ENCODE measurements at regions not wholly inside any gene's neighbourhood (a gene's known extent, or its start where the extent isn't known, plus 50 kb on each side); places are given as distances from the start of the nearest gene placed in this dataset.

DNA sequence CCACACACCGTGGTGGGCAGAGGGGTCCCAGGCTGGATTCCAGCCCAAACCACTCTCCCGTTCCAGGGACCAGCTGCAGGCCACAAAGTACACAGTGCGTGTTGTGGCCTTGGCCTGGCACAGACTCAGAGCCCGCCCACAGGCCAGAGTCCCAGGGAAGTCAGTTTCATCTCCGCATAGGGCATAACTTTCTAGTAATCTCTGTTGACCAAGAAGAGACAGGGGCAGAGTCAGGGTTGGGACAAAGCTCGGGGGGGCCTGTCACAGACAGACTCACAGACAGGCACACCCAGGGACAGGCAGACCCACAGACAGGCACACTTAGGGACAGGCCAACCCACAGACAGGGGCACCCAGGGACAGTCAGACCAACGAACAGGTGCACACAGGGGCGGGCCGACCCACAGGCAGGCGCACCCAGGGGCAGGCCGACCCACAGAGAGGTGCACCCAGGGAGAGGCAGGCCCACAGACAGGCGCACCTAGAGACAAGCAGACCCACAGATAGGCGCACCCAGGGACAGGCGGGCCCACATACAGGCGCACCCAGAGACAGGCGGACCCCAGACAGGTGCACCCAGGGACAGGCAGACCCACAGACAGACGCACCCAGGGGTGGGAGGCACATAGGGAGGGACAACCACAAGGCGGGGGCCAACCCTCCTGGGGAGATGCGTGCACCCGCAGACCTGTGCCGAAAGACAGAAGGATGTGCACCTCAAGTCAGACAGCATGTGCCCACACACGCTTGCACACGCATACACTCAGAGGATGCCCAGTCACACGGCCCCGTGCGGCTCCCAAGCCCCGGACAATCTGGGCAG, 323.3 kb upstream of the RTL1 start:
- no peaks in the 10 kb centered on the region for H3K79me2 ChIP-seq (ENCODE audit: control insufficient read depth, insufficient read depth, low read length, unreplicated experiment)
- H3K4me3 ChIP-seq (ENCODE audit: low read depth, low read length) = no peak overlapping the region
- no peaks in the 10 kb centered on the region for H3K27me3 ChIP-seq (ENCODE audit: insufficient read depth, low read length)
- H2AFZ ChIP-seq (ENCODE audit: low read length, unreplicated experiment) = no peak overlapping the region
- H3K27ac ChIP-seq (ENCODE audit: low read depth, low read length) = no peak overlapping the region
- no peaks in the 10 kb centered on the region for H3K36me3 ChIP-seq (ENCODE audit: insufficient read depth, low read length)
- no peaks in the 10 kb centered on the region for H3K4me1 ChIP-seq (ENCODE audit: control insufficient read depth, insufficient read depth, low read length, unreplicated experiment)

DNA sequence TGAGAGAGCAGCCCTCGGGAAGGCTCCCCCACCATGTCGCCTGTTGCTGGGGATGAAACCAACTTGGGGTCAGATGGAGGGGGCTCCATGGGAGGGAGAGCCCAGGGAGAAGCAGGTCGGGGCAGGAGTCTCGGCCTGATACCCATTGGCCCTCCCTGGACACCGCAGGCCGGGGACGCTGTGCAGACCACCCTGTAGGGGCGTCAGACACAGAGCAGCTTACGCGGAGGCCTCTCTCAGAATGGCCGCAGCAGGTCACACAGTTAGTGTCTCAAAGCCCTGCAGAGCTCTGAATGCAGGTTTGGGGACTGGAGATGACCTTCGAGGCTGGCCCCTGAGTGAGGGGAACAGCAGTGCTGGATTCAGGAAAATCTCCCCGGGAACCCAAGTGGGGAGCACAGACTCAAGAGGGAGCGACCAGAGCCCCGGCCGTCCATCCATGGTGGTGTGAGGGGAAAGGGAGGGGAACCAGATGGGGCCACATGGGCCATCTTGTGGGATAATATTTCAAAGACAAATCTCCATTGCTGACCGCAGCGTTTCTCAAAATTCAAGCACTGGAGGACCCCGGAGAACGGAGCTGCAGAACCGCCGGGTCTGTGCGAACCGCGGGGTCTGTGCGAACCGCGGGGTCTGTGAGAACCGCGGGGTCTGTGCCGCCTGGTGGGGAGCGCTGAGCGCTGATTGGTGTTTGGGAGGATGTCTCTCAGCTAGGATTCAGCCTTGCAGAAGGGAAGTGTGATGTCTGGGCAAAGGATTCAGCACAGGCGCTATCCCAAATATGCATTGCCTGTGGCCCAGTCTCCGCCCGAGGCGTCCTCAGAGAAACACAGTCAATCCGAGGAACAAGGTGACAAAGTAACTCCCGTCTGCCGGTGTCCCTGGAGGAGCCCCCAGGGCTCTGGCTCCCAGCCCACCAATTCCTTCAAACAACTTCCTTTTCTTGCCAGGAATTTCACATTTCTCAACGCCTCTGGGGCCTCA, 324.4 kb upstream of the RTL1 start:
- Histone ChIP-seq H3K36me3 (ENCODE audit: insufficient read depth, low read length) (no peaks in the 10 kb centered on the region), H3K27me3 (ENCODE audit: insufficient read depth, low read length) (no peaks in the 10 kb centered on the region), H3K4me3 (ENCODE audit: low read depth, low read length) (no peak overlapping the region), H3K4me1 (ENCODE audit: control insufficient read depth, insufficient read depth, low read length, unreplicated experiment) (no peaks in the 10 kb centered on the region), H3K79me2 (ENCODE audit: control insufficient read depth, insufficient read depth, low read length, unreplicated experiment) (no peaks in the 10 kb centered on the region), H3K27ac (ENCODE audit: low read depth, low read length) (no peak overlapping the region), H2AFZ (ENCODE audit: low read length, unreplicated experiment) (no peak overlapping the region)

DNA sequence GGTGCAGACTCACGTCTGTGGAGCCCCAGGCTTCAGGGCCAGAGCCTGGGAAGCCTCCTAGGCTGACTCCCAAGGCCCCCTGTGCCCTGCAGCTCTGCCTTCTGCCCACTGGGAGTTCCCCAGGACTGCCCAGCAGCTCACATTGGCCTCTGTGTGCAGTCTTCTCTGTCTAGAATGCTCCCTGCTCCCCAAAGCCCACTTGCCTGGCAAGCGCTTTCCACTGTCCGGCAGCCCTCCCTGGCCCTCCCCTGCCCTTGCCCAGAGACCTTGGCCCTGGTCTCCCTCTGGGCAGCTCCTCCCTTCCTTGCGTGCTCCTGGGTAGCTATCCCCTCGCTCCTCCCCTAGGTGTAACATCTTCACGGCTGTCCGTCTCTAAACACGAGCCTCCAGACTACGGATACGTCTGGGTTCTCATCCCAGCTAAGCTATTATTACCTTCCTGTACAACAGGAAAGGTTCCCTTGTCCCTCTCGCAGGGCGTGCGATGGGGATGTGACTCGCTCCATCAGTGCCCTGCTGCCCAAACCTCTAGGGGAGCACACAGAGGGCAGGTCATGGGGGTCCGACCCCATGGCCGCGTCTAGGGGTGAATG, 325.5 kb upstream of the RTL1 start:
- no peaks in the 10 kb centered on the region for H3K79me2 ChIP-seq (ENCODE audit: control insufficient read depth, insufficient read depth, low read length, unreplicated experiment)
- no peaks in the 10 kb centered on the region for H3K36me3 ChIP-seq (ENCODE audit: insufficient read depth, low read length)
- H3K27ac ChIP-seq (ENCODE audit: low read depth, low read length) = no peak overlapping the region
- no peak overlapping the region for H2AFZ ChIP-seq (ENCODE audit: low read length, unreplicated experiment)
- no peaks in the 10 kb centered on the region for H3K4me1 ChIP-seq (ENCODE audit: control insufficient read depth, insufficient read depth, low read length, unreplicated experiment)
- H3K27me3 ChIP-seq (ENCODE audit: insufficient read depth, low read length) = no peaks in the 10 kb centered on the region
- peak overlapping the region; percentile 61 for H3K4me3 ChIP-seq (ENCODE audit: low read depth, low read length)

DNA sequence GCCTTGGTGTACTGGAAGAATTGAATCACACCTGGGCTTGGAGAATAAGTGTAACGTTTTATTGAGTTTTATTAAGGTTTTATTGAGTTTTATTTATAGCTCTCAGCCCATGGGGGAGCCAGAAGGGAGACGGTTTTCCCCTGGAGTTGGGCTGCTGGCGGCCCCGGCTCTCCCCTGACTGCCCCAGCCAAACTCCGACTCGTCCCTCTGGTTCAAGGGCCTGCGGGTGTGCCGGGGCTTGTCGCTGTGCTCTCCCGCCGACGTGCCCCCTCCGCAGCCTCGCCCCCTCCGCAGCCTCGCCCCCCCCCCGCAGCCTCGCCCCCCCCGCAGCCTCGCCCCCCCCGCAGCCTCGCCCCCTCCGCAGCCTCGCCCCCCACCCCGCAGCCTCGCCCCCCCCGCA, 326.1 kb upstream of the RTL1 start:
- Histone ChIP-seq H3K36me3 (ENCODE audit: insufficient read depth, low read length) (no peaks in the 10 kb centered on the region), H3K4me3 (ENCODE audit: low read depth, low read length) (peak overlapping the region; percentile 61), H3K27me3 (ENCODE audit: insufficient read depth, low read length) (no peaks in the 10 kb centered on the region), H3K4me1 (ENCODE audit: control insufficient read depth, insufficient read depth, low read length, unreplicated experiment) (no peaks in the 10 kb centered on the region), H2AFZ (ENCODE audit: low read length, unreplicated experiment) (no peak overlapping the region), H3K27ac (ENCODE audit: low read depth, low read length) (no peak overlapping the region), H3K79me2 (ENCODE audit: control insufficient read depth, insufficient read depth, low read length, unreplicated experiment) (no peaks in the 10 kb centered on the region)

DNA sequence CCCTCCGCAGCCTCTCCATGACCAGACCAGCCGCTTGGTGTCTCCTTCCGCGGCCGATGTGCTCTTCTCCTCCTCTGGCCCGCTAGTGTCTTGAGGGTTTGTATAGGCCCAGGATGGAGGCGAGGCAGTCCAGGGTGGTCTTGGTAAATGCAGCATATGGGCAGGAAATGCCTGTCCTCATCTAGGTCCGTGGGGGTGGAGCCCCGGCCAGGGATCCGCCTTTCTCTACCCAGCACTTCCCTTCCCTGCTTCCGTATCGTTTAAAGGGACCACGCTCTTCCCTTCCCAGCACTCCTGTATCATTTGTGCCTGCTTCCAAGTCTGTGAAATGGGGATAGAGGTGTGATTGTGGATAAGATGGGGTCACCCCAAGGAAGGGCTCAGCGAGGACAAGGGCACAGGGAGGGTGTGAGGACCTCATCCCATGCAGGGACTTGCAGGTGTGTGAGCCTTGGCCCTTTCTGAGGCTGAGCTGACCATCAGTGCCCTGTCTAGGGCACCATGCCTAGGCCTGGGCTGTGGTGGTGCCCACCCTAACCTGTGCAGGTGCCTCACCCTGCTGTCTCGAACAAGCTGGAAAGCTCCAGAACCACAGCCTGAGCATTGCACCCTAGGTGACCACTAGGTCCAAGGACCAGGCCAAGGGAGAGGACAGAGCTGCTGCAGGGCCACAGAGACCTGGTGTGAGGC, 326.8 kb upstream of the RTL1 start:
- peak overlapping the region; percentile 66 for H3K4me3 ChIP-seq (ENCODE audit: low read depth, low read length)
- H3K27me3 ChIP-seq (ENCODE audit: insufficient read depth, low read length) = no peaks in the 10 kb centered on the region
- H3K36me3 ChIP-seq (ENCODE audit: insufficient read depth, low read length) = no peaks in the 10 kb centered on the region
- H2AFZ ChIP-seq (ENCODE audit: low read length, unreplicated experiment) = no peak overlapping the region
- H3K27ac ChIP-seq (ENCODE audit: low read depth, low read length) = no peak overlapping the region
- no peaks in the 10 kb centered on the region for H3K4me1 ChIP-seq (ENCODE audit: control insufficient read depth, insufficient read depth, low read length, unreplicated experiment)
- no peaks in the 10 kb centered on the region for H3K79me2 ChIP-seq (ENCODE audit: control insufficient read depth, insufficient read depth, low read length, unreplicated experiment)

DNA sequence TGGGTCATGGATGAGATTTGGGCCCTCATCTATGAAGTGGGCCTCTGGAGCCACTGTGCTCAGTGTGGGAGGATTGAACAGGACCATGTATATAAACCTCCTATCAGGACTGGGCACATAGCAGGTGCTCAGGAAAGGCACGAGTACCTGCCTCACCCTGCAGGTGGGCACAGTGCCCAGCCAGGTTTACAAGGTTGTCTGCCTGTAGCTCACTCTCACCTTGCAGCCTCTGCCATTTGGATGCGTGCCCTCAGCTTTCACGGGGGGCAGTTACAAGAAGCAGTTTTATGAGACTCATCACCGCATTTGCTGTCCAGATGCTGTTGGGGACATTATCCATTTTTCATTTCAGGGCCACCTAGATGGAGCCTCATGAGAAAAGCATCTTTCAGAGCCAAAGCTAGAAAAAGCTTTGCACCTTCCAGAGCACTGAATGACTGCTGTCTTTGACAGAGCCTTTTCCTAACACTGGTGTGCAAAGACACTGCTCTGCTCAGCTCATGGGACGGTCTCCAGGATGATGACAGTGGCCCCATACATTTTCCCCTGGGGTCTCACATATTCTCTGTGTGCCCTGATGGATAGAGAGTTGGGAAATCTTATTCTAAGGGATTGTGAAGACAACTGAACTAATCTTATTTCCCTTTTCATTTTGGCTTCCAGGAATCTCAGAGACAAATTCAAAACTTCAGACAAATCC, 327.5 kb upstream of the RTL1 start:
- Histone ChIP-seq H3K27me3 (ENCODE audit: insufficient read depth, low read length) (no peaks in the 10 kb centered on the region), H3K79me2 (ENCODE audit: control insufficient read depth, insufficient read depth, low read length, unreplicated experiment) (no peaks in the 10 kb centered on the region), H3K36me3 (ENCODE audit: insufficient read depth, low read length) (no peaks in the 10 kb centered on the region), H2AFZ (ENCODE audit: low read length, unreplicated experiment) (no peak overlapping the region), H3K27ac (ENCODE audit: low read depth, low read length) (no peak overlapping the region), H3K4me3 (ENCODE audit: low read depth, low read length) (no peak overlapping the region), H3K4me1 (ENCODE audit: control insufficient read depth, insufficient read depth, low read length, unreplicated experiment) (no peaks in the 10 kb centered on the region)

DNA sequence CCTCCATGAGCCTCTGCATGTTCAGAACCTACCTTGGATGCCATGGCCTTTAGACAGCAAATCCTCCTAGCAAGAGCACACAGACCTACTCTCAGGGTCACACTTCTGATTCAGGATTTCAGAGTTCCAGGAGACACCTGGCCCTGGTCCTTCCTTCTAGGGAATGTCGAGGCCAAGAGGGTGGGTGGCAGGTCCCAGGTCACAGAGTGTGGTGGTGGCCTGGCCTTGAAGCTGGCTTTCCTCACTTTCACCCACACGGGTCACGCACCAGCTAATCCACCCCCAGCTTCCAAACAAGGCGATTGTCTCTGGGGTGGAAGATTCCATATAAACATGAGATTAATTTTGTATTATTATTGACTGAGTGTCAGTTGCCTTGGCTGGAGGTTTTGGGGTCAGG, 328.3 kb upstream of the RTL1 start:
- H3K36me3 ChIP-seq (ENCODE audit: insufficient read depth, low read length) = no peaks in the 10 kb centered on the region
- H3K4me3 ChIP-seq (ENCODE audit: low read depth, low read length) = no peak overlapping the region
- H3K27ac ChIP-seq (ENCODE audit: low read depth, low read length) = no peak overlapping the region
- no peaks in the 10 kb centered on the region for H3K4me1 ChIP-seq (ENCODE audit: control insufficient read depth, insufficient read depth, low read length, unreplicated experiment)
- H3K79me2 ChIP-seq (ENCODE audit: control insufficient read depth, insufficient read depth, low read length, unreplicated experiment) = no peaks in the 10 kb centered on the region
- no peak overlapping the region for H2AFZ ChIP-seq (ENCODE audit: low read length, unreplicated experiment)
- no peaks in the 10 kb centered on the region for H3K27me3 ChIP-seq (ENCODE audit: insufficient read depth, low read length)

DNA sequence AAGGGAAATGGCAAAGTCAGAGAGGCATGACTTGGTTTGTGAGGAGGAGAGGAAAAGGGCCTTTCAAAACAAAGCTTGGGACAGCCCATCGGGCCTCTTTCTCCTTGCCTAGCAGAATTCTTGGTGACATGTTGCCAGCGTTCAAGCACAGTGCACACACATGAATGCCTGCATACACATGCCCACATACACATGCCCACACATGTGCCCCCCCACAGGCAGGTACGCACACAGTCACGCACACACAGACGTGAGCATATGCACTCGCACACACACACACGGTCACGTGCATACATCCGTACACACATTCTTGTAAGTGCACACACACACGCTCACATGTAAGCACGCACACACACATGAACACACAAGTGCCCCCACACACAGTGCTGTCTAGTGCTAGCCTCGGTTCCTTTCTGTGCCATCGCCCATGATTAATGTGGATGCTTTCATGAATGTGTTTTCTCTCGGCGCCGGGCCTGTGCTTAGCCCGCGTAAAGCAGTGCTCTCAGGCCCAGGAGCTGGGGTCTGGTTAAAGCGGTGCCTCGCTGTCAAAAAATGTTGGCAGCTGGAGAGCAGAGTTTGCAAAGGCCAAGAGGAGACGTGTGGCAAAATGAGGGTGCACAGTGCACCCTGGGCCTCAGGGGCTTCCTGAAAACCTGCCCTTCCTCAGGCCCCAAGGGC, 328.8 kb upstream of the DIO3 start:
- Histone ChIP-seq H3K4me1 (ENCODE audit: control insufficient read depth, insufficient read depth, low read length, unreplicated experiment) (no peaks in the 10 kb centered on the region), H2AFZ (ENCODE audit: low read length, unreplicated experiment) (no peak overlapping the region), H3K4me3 (ENCODE audit: low read depth, low read length) (no peak overlapping the region), H3K27me3 (ENCODE audit: insufficient read depth, low read length) (no peaks in the 10 kb centered on the region), H3K36me3 (ENCODE audit: insufficient read depth, low read length) (no peaks in the 10 kb centered on the region), H3K27ac (ENCODE audit: low read depth, low read length) (no peak overlapping the region), H3K79me2 (ENCODE audit: control insufficient read depth, insufficient read depth, low read length, unreplicated experiment) (no peaks in the 10 kb centered on the region)

DNA sequence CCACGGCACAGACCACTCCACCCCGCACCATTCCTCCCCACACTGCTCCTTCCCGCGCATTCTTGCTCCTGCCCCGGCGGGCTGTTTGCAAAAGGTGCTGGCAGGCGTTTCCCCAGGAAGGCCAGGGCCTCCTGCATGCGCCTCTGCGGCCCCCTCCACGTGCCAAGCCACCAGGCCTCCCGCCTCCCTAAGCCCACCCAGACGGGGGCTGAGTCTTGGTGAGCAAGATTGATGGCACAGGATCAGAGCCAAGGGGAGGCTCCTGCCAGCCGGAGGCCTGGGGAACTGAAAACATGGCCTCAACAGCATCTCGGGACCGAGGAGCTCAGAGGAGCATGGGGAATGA, 328.3 kb upstream of the DIO3 start:
- Histone ChIP-seq H3K4me3 (ENCODE audit: low read depth, low read length) (no peak overlapping the region), H3K27ac (ENCODE audit: low read depth, low read length) (no peak overlapping the region), H3K4me1 (ENCODE audit: control insufficient read depth, insufficient read depth, low read length, unreplicated experiment) (no peaks in the 10 kb centered on the region), H3K27me3 (ENCODE audit: insufficient read depth, low read length) (no peaks in the 10 kb centered on the region), H3K36me3 (ENCODE audit: insufficient read depth, low read length) (no peaks in the 10 kb centered on the region), H3K79me2 (ENCODE audit: control insufficient read depth, insufficient read depth, low read length, unreplicated experiment) (no peaks in the 10 kb centered on the region), H2AFZ (ENCODE audit: low read length, unreplicated experiment) (no peak overlapping the region)
